ENCODE measurements at regions not wholly inside any gene's neighbourhood (a gene's known extent, or its start where the extent isn't known, plus 50 kb on each side); places are given as distances from the start of the nearest gene placed in this dataset.

- no peak overlapping the region for H3K27ac ChIP-seq
- TF ChIP-seq CTCF (IDR thresholded peaks at IDR 0.05) (no peak), ZFX (IDR thresholded peaks at IDR 0.05; ENCODE audit: borderline replicate concordance) (no peak)
These were observed 512.1 kb downstream of the AACS start for GRCh38 chr12:125577334-125577733.

DNA sequence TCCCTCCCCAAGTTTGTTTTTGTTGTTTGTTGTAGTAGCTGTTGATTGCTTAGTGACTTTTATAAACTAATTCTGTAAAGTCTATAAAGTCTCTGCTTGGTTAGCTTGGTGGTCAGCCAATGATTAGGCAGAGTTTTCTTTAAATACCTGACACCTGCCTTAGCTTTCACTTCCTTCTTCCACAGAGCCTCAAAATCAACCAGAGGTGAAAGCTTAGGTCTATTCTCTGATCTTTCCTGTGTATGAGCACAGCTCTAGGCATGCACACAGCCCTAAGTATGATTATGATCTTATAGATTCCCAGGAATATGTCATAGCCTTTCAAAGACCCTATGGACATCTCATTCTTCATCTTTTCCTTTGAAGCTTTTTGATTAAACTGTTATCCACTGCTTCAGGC is 514.7 kb downstream of the AACS start:
- TF ChIP-seq ZFX (IDR thresholded peaks at IDR 0.05; ENCODE audit: borderline replicate concordance) (no peak), CTCF (IDR thresholded peaks at IDR 0.05) (no peak)
- no peak overlapping the region for H3K27ac ChIP-seq

DNA sequence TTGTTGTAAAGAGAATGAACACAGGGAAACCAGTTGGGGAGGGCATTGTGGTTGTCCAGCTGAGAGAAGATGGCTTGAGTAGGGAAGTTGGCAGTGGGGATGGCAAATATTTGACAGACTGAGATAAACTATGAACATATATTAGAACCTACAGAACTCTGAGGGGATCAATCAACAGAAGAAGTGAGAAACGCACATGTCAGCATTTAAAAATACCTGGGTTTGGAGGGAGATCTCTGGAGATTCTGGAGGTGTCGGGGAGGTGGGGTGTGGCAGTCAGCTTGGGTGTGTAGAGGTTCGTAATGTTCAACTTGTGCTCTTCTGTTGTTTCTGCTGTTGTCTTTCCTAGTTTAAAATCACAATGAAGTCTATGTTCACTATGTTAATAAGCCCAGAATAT is 517.8 kb downstream of the AACS start:
- H3K27ac ChIP-seq: no peak overlapping the region
- TF ChIP-seq ZFX (IDR thresholded peaks at IDR 0.05; ENCODE audit: borderline replicate concordance) (no peak), CTCF (IDR thresholded peaks at IDR 0.05) (no peak)

GRCh38 chr12:125586441-125586840 is 521.2 kb downstream of the AACS start:
- TF ChIP-seq ZFX (IDR thresholded peaks at IDR 0.05; ENCODE audit: borderline replicate concordance): no peak
- no peak overlapping the region for H3K27ac ChIP-seq

- H3K27ac ChIP-seq: no peak overlapping the region
- no peak for TF ChIP-seq CTCF (IDR thresholded peaks at IDR 0.05)
- TF ChIP-seq ZFX (IDR thresholded peaks at IDR 0.05; ENCODE audit: borderline replicate concordance): no peak
These were observed 528.0 kb downstream of the AACS start for GRCh38 chr12:125593269-125593668.

GRCh38 chr12:125604976-125605375 is 539.7 kb downstream of the AACS start:
- TF ChIP-seq ZFX (IDR thresholded peaks at IDR 0.05; ENCODE audit: borderline replicate concordance): no peak
- TF ChIP-seq CTCF (IDR thresholded peaks at IDR 0.05): no peak
- H3K27ac ChIP-seq: no peak overlapping the region

DNA sequence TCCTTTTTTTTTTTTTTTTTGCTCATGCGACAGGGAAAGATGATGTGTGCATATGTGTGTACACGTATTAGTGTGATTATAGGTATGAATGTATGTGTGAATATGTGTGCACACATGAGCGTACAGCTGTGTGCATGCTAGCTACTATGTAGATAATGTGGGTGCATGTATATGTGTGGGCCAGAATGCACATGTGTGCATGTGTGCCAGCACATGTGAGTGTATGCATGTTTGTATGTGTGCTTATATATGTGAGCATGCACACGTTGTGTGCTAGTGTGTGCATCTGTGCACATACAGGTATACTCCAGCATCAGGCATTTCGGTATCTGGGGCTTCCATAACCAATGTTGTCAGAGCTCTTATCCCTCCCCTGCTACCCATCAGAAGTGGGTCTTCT is 541.1 kb downstream of the AACS start:
- TF ChIP-seq ZFX (IDR thresholded peaks at IDR 0.05; ENCODE audit: borderline replicate concordance): no peak
- no peak for TF ChIP-seq CTCF (IDR thresholded peaks at IDR 0.05)
- H3K27ac ChIP-seq: no peak overlapping the region

DNA sequence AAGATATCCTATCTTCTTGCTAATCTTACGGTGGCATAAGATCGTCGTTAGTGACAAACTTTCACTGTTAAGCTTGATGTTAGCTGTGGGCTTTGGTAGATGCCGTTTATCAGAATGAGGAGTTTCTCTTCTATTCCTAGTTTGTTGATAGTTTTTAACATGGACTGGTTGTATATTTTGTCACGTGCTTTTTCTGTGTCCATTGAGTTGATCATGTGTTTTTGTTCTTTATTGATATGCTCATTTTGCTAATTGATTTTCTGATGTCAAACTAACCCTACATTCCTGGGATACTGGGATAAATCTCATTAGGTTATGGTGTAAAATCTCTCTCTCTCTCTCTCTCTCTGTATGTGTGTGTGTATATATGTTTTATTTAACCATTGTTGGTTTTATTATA is 545.1 kb downstream of the AACS start:
- no peak overlapping the region for H3K27ac ChIP-seq
- TF ChIP-seq ZFX (IDR thresholded peaks at IDR 0.05; ENCODE audit: borderline replicate concordance) (no peak), CTCF (IDR thresholded peaks at IDR 0.05) (no peak)
